GM12878 (cell line): ENCODE measurements at regions not wholly inside any gene's neighbourhood (a gene's known extent, or its start where the extent isn't known, plus 50 kb on each side); places are given as distances from the start of the nearest gene placed in this dataset.

Experiments used
- ATAC-seq: fragments of 200-7000 bp; cut with Tn5 transposase; 3 replicates; pipeline ENCODE4 v1.9.1; 2020; ENCODE audit warnings: mild to moderate bottlenecking, moderate library complexity
- BruUV-seq: library from RNA; stranded (reverse); fragments of 400-500 nt; replicated peaks from 2 replicates; lab custom pipeline; 2021; lab: Mats Ljungman, UMichigan
- CTCF ChIA-PET: fragments of 300-600 bp; sonication (Branson Sonifier 250); formaldehyde crosslinking; extraction: SDS; loops from one replicate; lab custom pipeline; 2021; ENCODE audit warnings: inconsistent platforms; lab: Yijun Ruan, JAX
- POLR2A ChIA-PET: fragments of 350-600 bp; formaldehyde crosslinking; extraction: SDS; loops from one replicate; lab custom pipeline; 2021; ENCODE audit warnings: inconsistent platforms; lab: Charles Lee
- RAD21 ChIA-PET: fragments of 300-600 bp; sonication (Branson Sonifier 250); formaldehyde crosslinking; loops from one replicate; lab custom pipeline; 2023; ENCODE audit warnings: antibody characterized with exemption; ENCODE audit not compliant: unreplicated experiment; lab: Charles Lee
- SMC1A ChIA-PET: fragments of 300-600 bp; sonication (Branson Sonifier 250); formaldehyde crosslinking; loops from one replicate; lab custom pipeline; 2023; ENCODE audit not compliant: unreplicated experiment, uncharacterized antibody; lab: Charles Lee
- DNase-seq: peaks from one replicate; pipeline ENCODE4 v3.0.0-alpha.2; 2011; ENCODE audit warnings: low read depth, low spot score
- FAIRE-seq: peaks from 3 replicates; lab custom pipeline; 2011; peaks lifted over from hg19 to GRCh38; lab: Jason Lieb, UNC
- H2AFZ ChIP-seq: 2 replicates; pipeline ENCODE4 v1.6.0; 2011; ENCODE audit warnings: low read depth, low read length, control low read depth; ENCODE audit not compliant: control insufficient read depth
- H3K27ac ChIP-seq: 2 replicates; pipeline ENCODE4 v1.5.1; 2011; ENCODE audit warnings: control low read depth; ENCODE audit not compliant: control insufficient read depth, insufficient read depth
- H3K27me3 ChIP-seq, 2 experiments: replicated peaks in 1 of 2; 2 replicates each; pipeline versions ENCODE4 v1.6.0 to v1.6.1; 2011; ENCODE audit warnings: low read length in 1 of 2; ENCODE audit not compliant: control insufficient read depth in 2 of 2, insufficient read depth in 2 of 2
- H3K36me3 ChIP-seq, 2 experiments: 2 replicates each; pipeline ENCODE4 v1.5.1; 2011; ENCODE audit warnings: low read length in 1 of 2; ENCODE audit not compliant: control insufficient read depth in 2 of 2, insufficient read depth in 2 of 2
- H3K4me1 ChIP-seq: 2 replicates; pipeline ENCODE4 v1.6.1; 2011; ENCODE audit warnings: mild to moderate bottlenecking, low read length, moderate library complexity, mixed read lengths; ENCODE audit not compliant: control insufficient read depth, insufficient read depth
- H3K4me2 ChIP-seq: 2 replicates; pipeline ENCODE4 v1.6.0; 2011; ENCODE audit warnings: control low read depth; ENCODE audit not compliant: control insufficient read depth, insufficient read depth
- H3K4me3 ChIP-seq: fragments of 200-600 bp; sonication (generic); 2 replicates; pipeline ENCODE4 v1.5.1; 2016
- H3K79me2 ChIP-seq: 2 replicates; pipeline ENCODE4 v1.6.0; 2011; ENCODE audit warnings: low read length; ENCODE audit not compliant: control insufficient read depth, insufficient read depth
- H3K9ac ChIP-seq: 2 replicates; pipeline ENCODE4 v1.8.0; 2011; ENCODE audit warnings: low read length, control low read depth, mixed read lengths; ENCODE audit not compliant: control insufficient read depth, insufficient read depth
- H3K9me3 ChIP-seq: replicated peaks from 3 replicates; pipeline ENCODE4 v1.5.1; 2011; ENCODE audit warnings: mild to moderate bottlenecking, low read length; ENCODE audit not compliant: control insufficient read depth, insufficient read depth
- H4K20me1 ChIP-seq: 2 replicates; pipeline ENCODE4 v1.6.0; 2011; ENCODE audit not compliant: control insufficient read depth, insufficient read depth
- EZH2 ChIP-seq: IDR thresholded peaks from 2 replicates; pipeline ENCODE4 v1.6.1; 2012; ENCODE audit warnings: low read depth, mild to moderate bottlenecking, control low read depth, inconsistent platforms, low read length, borderline replicate concordance; ENCODE audit not compliant: control insufficient read depth
- MTA3 ChIP-seq: IDR thresholded peaks from 2 replicates; pipeline ENCODE4 v1.6.1; 2012; ENCODE audit warnings: low read length, inconsistent platforms, borderline replicate concordance
- NBN ChIP-seq: fragments of 450-650 bp; IDR thresholded peaks from 2 replicates; pipeline ENCODE4 v1.6.1; 2016
- RAD51 ChIP-seq: fragments of 450-650 bp; IDR thresholded peaks from 2 replicates; pipeline ENCODE4 v1.6.1; 2016; ENCODE audit warnings: moderate library complexity, mild to moderate bottlenecking, inconsistent platforms
- REST ChIP-seq: IDR thresholded peaks from 2 replicates; pipeline ENCODE4 v1.6.1; 2012; ENCODE audit warnings: mild to moderate bottlenecking, low read depth, low read length
- SP1 ChIP-seq: IDR thresholded peaks from one replicate; pipeline ENCODE4 v1.6.1; 2011; ENCODE audit warnings: low read depth, low read length
- ZBTB11 ChIP-seq: fragments of 450-650 bp; formaldehyde crosslinking; IDR thresholded peaks from 2 replicates; pipeline ENCODE4 v1.5.0; 2022; ENCODE audit warnings: mild to moderate bottlenecking, missing genetic modification characterization
- WGBS: methylation state at CpG from one replicate; pipeline ENCODE4 v1.1.6; 2016; ENCODE audit warnings: low lambda C conversion rate; ENCODE audit not compliant: insufficient replicate concordance, insufficient coverage; ENCODE audit errors: missing lambda C conversion rate; 5-methylcytosine and 5-hydroxymethylcytosine counted together
- in situ Hi-C: fragments of 300-500 bp; cut with MboI; formaldehyde crosslinking; loops from 9 replicates; pipeline ENCODE4 v1.14.3; 2018; ENCODE audit warnings: mixed read lengths
- intact Hi-C: fragments of 100-400 bp; cut with micrococcal nuclease; formaldehyde crosslinking; loops from one replicate; pipeline ENCODE4 v1.14.2; 2022; ENCODE audit not compliant: unreplicated experiment

GRCh38 chr5:27778121-27778520 is 739.7 kb upstream of the CDH9 start:
- Histone ChIP-seq H3K9me3 (no peaks in the 10 kb centered on the region), H4K20me1 (no peaks in the 10 kb centered on the region), H3K9ac (no peak overlapping the region), H3K4me3 (no peak overlapping the region), H3K79me2 (no peaks in the 10 kb centered on the region), H3K4me2 (no peak overlapping the region), H2AFZ (no peak overlapping the region), H3K27me3 (no peaks in the 10 kb centered on the region), H3K27ac (no peak overlapping the region), H3K4me1 (no peaks in the 10 kb centered on the region), H3K36me3 (no peaks in the 10 kb centered on the region)
- ChIA-PET POLR2A (no interaction called here), RAD21 (no interaction called here), CTCF (no interaction called here), SMC1A (no interaction called here)
- FAIRE-seq, result no peak
- no peak for DNase-seq
- in situ Hi-C loops, result no loop called here
- 9% methylated on average over 4 of the region's 4 CpGs for WGBS
- TF ChIP-seq EZH2 (no peak), SP1 (no peak), ZBTB11 (CRISPR knock-in tag) (no peak), REST (no peak), RAD51 (no peak), MTA3 (no peak), NBN (no peak)
- BruUV-seq, result no TSS peak
- no peak for ATAC-seq
- intact Hi-C loops, result no loop called here
